HG02571 (cell line): ENCODE measurements at regions not wholly inside any gene's neighbourhood (a gene's known extent, or its start where the extent isn't known, plus 50 kb on each side); places are given as distances from the start of the nearest gene placed in this dataset.
"Not testable (repeated sequence)": the region's sequence is repeated elsewhere in the genome, so short reads cannot be mapped to it uniquely, and the experiment has no call there.

ENCODE experiments used
- ATAC-seq: cut with Tn5 transposase; IDR thresholded peaks from one replicate; pipeline ENCODE4 v1.9.1; 2021; ENCODE audit warnings: mild to moderate bottlenecking, moderate library complexity; ENCODE audit not compliant: unreplicated experiment

DNA sequence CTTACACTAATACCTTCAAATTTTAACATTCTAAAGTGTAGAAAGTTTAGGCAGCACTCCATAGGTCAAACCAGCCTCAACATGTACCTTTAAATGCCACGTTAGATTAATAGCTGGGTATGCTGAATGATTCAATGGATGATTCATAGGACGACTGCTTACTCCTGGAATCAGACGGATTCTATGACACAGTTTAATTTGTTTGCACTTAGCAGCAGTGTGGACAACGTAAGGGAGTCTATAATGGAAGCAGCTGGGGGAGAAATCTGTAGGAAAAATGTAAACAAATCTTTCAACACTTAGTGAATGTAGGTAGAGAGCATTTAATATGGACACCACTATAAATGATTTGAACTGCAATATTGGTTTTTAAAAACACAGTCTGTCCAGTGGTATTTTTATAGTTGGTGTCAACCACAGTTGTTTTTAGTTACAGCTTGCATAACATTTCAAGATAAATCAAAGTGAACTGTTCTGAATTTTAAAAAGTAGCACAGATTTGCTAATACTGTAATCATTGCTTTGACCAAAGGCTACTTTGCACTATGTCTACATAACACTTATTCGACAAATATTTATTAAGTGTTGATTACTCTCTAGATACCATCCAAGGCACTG, 701.5 kb upstream of the MEF2C start:
- ATAC-seq, result no peak

- ATAC-seq, result no peak
Measured at GRCh38 chr5:89583534-89583933, 700.5 kb upstream of the MEF2C start.

DNA sequence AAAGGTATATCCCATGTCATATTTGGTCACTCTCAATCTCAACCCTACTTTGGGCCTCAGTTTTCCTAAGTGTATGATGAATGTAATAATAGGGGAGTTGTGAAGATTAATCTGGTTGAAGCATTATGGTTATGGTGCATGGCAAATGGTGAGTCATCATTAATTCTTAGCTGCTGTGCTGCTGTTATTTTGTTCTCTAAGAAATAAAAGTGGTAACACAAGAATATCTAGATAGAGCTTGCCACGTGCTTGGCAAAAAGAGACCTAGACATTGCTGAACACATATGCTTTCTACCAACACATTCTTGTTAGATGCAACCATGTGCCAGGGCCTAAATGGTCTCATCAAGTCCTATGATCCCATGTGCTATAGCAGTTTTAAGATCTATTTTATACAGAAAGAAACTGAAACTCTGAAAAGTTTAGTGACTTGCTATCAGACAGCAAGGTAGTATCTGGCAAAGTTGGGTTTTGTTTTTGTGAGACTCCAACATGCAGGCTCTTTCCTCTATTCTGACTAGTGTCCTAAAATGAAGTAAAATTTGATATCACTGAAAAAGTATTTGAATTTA, 699.9 kb upstream of the MEF2C start:
- ATAC-seq, result no peak

DNA sequence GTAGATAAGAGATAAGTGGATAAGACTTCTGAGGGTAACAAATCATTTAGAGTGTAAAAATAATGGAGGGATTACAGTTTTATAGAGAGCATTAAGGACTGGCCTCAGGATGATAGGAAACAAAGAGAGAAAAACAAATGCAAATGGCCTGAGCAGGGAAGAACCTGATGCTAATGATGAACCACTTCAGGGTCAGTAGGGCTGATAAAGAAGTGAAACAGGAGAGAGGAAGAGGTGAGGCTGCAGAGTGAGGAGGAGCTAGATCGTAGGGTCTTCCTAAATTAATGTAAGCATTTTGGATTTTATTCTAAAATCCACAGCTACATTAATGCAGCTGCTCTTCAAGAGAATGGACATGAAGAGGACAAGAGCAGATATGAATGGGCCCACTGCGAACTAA, 698.0 kb upstream of the MEF2C start:
- ATAC-seq, result no peak

- no peak for ATAC-seq
Measured at GRCh38 chr5:89575319-89575718, 692.3 kb upstream of the MEF2C start.

GRCh38 chr5:89573345-89573744, 690.4 kb upstream of the MEF2C start:
- ATAC-seq, result no peak

DNA sequence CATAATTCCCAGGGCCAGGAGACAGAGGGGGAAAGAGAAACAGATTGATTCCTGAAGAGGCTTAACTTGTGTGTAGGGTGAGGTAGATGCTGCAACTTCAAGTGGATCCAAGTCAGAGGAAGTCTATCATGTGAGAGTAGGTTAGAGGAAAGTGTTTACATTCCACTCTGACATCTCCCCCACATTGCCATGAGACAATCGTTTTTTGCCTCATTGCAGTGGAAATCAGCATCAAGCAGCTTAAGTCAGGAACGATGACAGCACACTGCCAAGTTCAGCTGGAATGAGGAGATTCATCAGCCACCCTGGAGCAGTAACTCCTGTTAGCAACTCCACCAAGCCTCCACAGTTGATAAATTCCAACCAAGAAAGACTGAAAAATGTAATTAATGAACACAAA, 689.7 kb upstream of the MEF2C start:
- no peak for ATAC-seq

DNA sequence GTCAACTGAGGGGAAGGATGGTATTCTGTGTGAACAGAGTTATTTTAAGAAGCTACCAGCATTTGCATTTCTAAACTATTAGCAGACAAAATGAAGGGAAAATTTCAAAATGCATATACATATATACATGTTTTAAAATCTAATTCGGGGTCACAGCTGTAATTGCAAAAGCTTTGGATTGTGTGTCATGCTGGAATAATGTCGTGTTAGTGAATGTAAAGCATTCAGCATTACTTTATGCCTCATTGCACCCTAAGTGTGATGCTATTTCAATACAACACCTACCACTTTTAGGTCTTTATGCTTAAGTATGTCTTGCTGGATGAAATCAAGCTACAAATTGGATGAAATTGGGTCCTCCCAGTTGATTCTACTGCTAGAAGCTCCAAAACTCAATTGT, 687.6 kb upstream of the MEF2C start:
- no peak for ATAC-seq

GRCh38 chr5:89566340-89566739, 683.4 kb upstream of the MEF2C start:
- no peak for ATAC-seq

GRCh38 chr5:89560696-89561095, 677.7 kb upstream of the MEF2C start:
- ATAC-seq, result no peak

DNA sequence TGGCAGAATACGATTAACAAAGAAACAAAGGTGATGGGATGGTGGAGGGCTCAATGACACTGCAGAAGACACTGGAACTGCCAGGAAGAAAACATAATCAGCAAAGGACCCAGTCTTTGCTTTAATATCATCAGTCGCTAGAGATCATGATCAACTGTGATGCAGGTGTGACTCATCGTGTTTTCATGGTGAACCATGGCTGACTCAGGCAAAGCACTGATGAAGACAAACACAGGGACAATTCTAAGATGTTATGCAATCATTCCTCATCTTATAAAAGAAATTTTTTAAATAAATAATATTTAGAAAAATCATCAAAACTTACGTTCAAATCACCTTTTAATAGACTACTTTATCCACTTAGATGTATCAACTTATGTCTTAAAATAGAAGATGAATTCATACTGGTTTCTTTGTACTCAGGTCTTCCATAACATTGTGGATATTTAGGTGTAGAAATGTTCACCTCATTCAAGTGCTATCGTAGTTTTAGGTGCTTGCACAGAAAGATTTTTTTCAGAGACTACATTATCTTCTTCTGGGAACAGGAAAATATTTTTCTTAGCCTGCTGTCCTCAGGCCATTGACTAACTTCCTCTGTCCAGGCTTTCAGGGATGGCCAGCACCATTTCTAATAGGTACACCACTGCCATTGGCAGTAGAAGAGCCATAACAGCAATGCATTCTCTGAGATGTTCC, 673.4 kb upstream of the MEF2C start:
- no peak for ATAC-seq

- ATAC-seq, result no peak
Measured at GRCh38 chr5:89546657-89547056, 663.7 kb upstream of the MEF2C start.

- ATAC-seq, result no peak
Measured at GRCh38 chr5:89545626-89546025, 662.6 kb upstream of the MEF2C start.

GRCh38 chr5:89545076-89545475, 662.1 kb upstream of the MEF2C start:
- no peak for ATAC-seq

DNA sequence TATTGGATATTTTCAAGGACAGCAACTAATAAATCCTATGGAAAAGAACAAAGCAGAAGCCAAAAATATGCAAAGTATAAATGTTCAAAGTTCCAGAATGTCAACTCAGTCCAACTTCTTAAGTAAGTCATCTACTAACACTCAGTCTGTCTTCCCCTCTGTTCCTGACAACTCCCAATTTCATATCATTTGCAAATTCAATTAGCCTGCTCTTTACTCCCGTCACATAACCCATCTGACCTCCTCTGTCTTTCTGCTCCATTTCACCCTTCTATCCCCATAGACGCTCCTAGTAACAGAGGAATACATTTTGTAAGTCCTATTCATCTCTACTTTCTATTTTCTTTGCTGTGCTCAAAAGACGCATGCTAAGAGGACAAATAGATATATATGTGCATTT, 659.8 kb upstream of the MEF2C start:
- ATAC-seq, result no peak

- no peak for ATAC-seq
Measured at GRCh38 chr5:89537800-89538199, 654.8 kb upstream of the MEF2C start.

- ATAC-seq, result no peak
Measured at GRCh38 chr5:89536020-89536419, 653.0 kb upstream of the MEF2C start.

GRCh38 chr5:89535411-89535810, 652.4 kb upstream of the MEF2C start:
- ATAC-seq, result no peak

DNA sequence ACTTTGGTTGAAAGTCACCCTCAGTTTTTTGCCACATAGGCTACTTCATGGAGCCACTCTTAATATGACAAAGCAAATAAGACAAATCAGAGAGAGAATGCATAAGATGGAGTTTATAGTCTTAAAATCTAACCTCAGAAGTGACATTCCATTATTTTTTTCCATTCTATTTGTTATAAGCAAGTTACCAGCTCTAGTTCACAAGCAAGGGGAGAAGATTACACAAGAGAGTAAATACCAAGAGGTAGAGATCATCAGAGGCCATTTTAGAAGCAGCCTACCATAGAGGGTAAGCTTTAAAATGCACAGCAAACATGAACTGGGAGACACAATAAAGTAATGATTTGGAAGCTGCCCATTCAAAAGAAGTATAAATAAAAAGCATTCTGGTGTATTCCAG, 651.3 kb upstream of the MEF2C start:
- ATAC-seq, result no peak

GRCh38 chr5:89524785-89525184, 641.8 kb upstream of the MEF2C start:
- no peak for ATAC-seq

DNA sequence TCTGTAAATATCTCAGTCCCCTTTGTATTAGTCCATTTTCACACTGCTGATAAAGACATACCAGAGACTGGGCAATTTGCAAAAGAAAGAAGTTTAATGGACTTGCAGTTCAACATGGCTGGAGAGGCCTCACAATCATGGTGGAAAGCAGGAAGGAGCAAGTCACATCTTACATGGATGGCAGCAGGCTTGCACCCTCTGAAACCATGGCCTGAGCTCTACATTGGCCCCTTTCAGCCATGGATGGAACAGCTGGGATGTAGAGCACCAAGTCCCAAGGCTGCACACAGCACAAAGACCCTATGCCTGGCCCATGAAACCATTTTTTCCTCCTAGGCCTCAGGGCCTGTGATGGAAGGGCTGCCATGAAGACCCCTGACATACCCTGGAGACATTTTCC, 640.9 kb upstream of the MEF2C start:
- not testable (repeated sequence) for ATAC-seq

GRCh38 chr5:89520771-89521170, 637.8 kb upstream of the MEF2C start:
- ATAC-seq, result no peak
